ENCODE measurements at regions not wholly inside any gene's neighbourhood (a gene's known extent, or its start where the extent isn't known, plus 50 kb on each side); places are given as distances from the start of the nearest gene placed in this dataset.
"Not testable (repeated sequence)": the region's sequence is repeated elsewhere in the genome, so short reads cannot be mapped to it uniquely, and the experiment has no call there.

- DNase-seq (ENCODE audit: low read depth in 2 of 2), result no peak
Observed at GRCh38 chr3:164465172-164465571, 613.1 kb downstream of the SI start.

GRCh38 chr3:164460851-164461250, 617.4 kb downstream of the SI start:
- no peak for DNase-seq (ENCODE audit: low read depth in 2 of 2)

- no peak for DNase-seq (ENCODE audit: low read depth in 2 of 2)
Observed at GRCh38 chr3:164459521-164460151, 618.7 kb downstream of the SI start.

GRCh38 chr3:164458986-164459385, 619.3 kb downstream of the SI start:
- no peak for DNase-seq (ENCODE audit: low read depth in 2 of 2)

GRCh38 chr3:164453714-164454113, 624.6 kb downstream of the SI start:
- no peak for DNase-seq (ENCODE audit: low read depth in 2 of 2)

GRCh38 chr3:164452707-164453106, 625.6 kb downstream of the SI start:
- no peak for DNase-seq (ENCODE audit: low read depth in 2 of 2)

- no peak for DNase-seq (ENCODE audit: low read depth in 2 of 2)
Observed at GRCh38 chr3:164451072-164451910, 627.0 kb downstream of the SI start.

GRCh38 chr3:164450276-164450905, 627.9 kb downstream of the SI start:
- no peak for DNase-seq (ENCODE audit: low read depth in 2 of 2)

GRCh38 chr3:164419220-164419619, 659.1 kb downstream of the SI start:
- no peak for DNase-seq (ENCODE audit: low read depth in 2 of 2)

- DNase-seq (ENCODE audit: low read depth in 2 of 2), result no peak
Observed at GRCh38 chr3:164418414-164418813, 659.9 kb downstream of the SI start.

GRCh38 chr3:164417955-164418354, 660.3 kb downstream of the SI start:
- no peak for DNase-seq (ENCODE audit: low read depth in 2 of 2)

GRCh38 chr3:164416491-164417222, 661.6 kb downstream of the SI start:
- no peak for DNase-seq (ENCODE audit: low read depth in 2 of 2)

- no peak for DNase-seq (ENCODE audit: low read depth in 2 of 2)
Observed at GRCh38 chr3:164408326-164408725, 670.0 kb downstream of the SI start.

- DNase-seq (ENCODE audit: low read depth in 2 of 2), result no peak
Observed at GRCh38 chr3:164407111-164407510, 671.2 kb downstream of the SI start.

GRCh38 chr3:164406281-164406680, 672.0 kb downstream of the SI start:
- no peak for DNase-seq (ENCODE audit: low read depth in 2 of 2)

- DNase-seq (ENCODE audit: low read depth in 2 of 2), result no peak
Observed at GRCh38 chr3:164401923-164402322, 676.4 kb downstream of the SI start.

GRCh38 chr3:164401440-164401839, 676.9 kb downstream of the SI start:
- not testable (repeated sequence) for DNase-seq (ENCODE audit: low read depth in 2 of 2)

- no peak for DNase-seq (ENCODE audit: low read depth in 2 of 2)
Observed at GRCh38 chr3:164397462-164397861, 680.8 kb downstream of the SI start.

GRCh38 chr3:164393171-164393570, 685.1 kb downstream of the SI start:
- DNase-seq (ENCODE audit: low read depth in 2 of 2), result no peak

- no peak for DNase-seq (ENCODE audit: low read depth in 2 of 2)
Observed at GRCh38 chr3:164390046-164390445, 688.2 kb downstream of the SI start.

GRCh38 chr3:164387236-164387635, 691.1 kb downstream of the SI start:
- no peak for DNase-seq (ENCODE audit: low read depth in 2 of 2)

- DNase-seq (ENCODE audit: low read depth in 2 of 2), result no peak
Observed at GRCh38 chr3:164380156-164380555, 698.1 kb downstream of the SI start.

Measured in stimulated activated CD4-positive, alpha-beta T cell treated with anti-CD3 and anti-CD28 coated beads, Interleukin-15, amount 100 ng/mL, for 48 hours (primary cell).